Esophagus squamous epithelium (tissue), 4 donors: ENCODE measurements at regions not wholly inside any gene's neighbourhood (a gene's known extent, or its start where the extent isn't known, plus 50 kb on each side); places are given as distances from the start of the nearest gene placed in this dataset.

Experiments used
- POLR2A ChIP-seq, 4 donors: fragments of 450-650 bp; IDR thresholded peaks; one replicate each; pipeline ENCODE4 v1.6.1; 2017; ENCODE audit warnings: antibody characterized with exemption in 4 of 4, mild to moderate bottlenecking in 4 of 4, moderate library complexity in 3 of 4
- TF ChIP-seq, protein P1 (sequence below), 6 experiments: fragments of 450-650 bp in 4 of 6; fragments of 200-600 bp in 2 of 6; sonication (generic) in 2 of 6; IDR thresholded peaks; one replicate each; pipeline ENCODE4 v1.5.1; 2016 to 2019; ENCODE audit warnings: antibody characterized with exemption in 6 of 6, mild to moderate bottlenecking in 4 of 6, moderate library complexity in 4 of 6

DNA sequence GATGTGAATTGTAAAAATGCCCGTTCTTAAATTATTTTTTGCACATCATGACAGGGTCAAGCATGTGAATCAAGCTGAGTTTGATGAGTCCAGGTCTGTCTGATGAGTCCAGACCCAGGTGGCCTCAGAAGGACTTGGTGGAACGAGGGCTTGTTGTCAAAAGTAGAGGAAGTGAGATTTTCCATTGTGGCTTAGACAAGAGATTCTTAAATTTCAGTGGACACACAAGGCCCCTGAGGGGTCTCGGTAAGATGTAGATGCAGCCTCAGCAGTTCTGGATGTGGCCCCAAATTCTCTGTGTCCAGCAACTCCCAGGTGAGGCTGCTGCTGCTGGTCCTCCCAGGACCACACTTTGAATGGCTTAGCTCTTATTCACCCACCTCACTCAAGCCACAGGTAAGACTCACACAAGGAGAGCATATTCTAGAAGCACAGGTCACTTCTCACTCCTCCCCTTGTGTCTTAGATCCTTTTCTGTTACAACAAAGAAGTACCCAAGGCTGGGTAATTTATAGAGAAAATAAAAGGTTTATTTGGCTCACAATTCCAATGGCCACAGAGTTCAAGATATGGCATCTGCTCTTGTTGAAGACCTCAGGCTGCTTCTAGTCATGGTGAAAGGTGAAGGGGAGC, 98.8 kb downstream of the GGTLC2 start:
- TF ChIP-seq, protein P1, sequence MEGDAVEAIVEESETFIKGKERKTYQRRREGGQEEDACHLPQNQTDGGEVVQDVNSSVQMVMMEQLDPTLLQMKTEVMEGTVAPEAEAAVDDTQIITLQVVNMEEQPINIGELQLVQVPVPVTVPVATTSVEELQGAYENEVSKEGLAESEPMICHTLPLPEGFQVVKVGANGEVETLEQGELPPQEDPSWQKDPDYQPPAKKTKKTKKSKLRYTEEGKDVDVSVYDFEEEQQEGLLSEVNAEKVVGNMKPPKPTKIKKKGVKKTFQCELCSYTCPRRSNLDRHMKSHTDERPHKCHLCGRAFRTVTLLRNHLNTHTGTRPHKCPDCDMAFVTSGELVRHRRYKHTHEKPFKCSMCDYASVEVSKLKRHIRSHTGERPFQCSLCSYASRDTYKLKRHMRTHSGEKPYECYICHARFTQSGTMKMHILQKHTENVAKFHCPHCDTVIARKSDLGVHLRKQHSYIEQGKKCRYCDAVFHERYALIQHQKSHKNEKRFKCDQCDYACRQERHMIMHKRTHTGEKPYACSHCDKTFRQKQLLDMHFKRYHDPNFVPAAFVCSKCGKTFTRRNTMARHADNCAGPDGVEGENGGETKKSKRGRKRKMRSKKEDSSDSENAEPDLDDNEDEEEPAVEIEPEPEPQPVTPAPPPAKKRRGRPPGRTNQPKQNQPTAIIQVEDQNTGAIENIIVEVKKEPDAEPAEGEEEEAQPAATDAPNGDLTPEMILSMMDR (IDR thresholded peaks at IDR 0.05): no peak
- TF ChIP-seq POLR2A (IDR thresholded peaks at IDR 0.05): no peak
